Mesendoderm (in vitro differentiated cells): ENCODE measurements at regions not wholly inside any gene's neighbourhood (a gene's known extent, or its start where the extent isn't known, plus 50 kb on each side); places are given as distances from the start of the nearest gene placed in this dataset.

Experiments
- DNase-seq: peaks from one replicate; pipeline ENCODE4 v3.0.0; 2013
- H2AK5ac ChIP-seq: 2 replicates; pipeline ENCODE4 v1.6.1; 2013; ENCODE audit warnings: low read length, inconsistent platforms
- H2BK120ac ChIP-seq: 2 replicates; pipeline ENCODE4 v1.6.1; 2013; ENCODE audit warnings: low read depth, mild to moderate bottlenecking, low read length, moderate library complexity, mixed read lengths
- H2BK15ac ChIP-seq: replicated peaks from 2 replicates; pipeline ENCODE4 v1.6.1; 2013; ENCODE audit warnings: low read depth, mild to moderate bottlenecking, moderate library complexity
- H2BK5ac ChIP-seq: 2 replicates; pipeline ENCODE4 v1.6.1; 2013; ENCODE audit warnings: low read length, inconsistent platforms
- H3K18ac ChIP-seq: 2 replicates; pipeline ENCODE4 v1.6.1; 2013; ENCODE audit warnings: mild to moderate bottlenecking, low read length, mixed read lengths
- H3K23ac ChIP-seq: one replicate; pipeline ENCODE4 v1.6.1; 2013; ENCODE audit warnings: low read length
- H3K27ac ChIP-seq: 2 replicates; pipeline ENCODE4 v1.5.1; 2013; ENCODE audit warnings: low read depth, mild to moderate bottlenecking, inconsistent platforms, low read length, moderate library complexity
- H3K27me3 ChIP-seq: 2 replicates; pipeline ENCODE4 v1.6.1; 2013; ENCODE audit warnings: low read length, control low read depth, mild to moderate bottlenecking, inconsistent platforms; ENCODE audit not compliant: insufficient read depth, poor library complexity
- H3K36me3 ChIP-seq: 2 replicates; pipeline ENCODE4 v1.6.1; 2013; ENCODE audit warnings: low read length, inconsistent platforms; ENCODE audit not compliant: control insufficient read depth, insufficient read depth
- H3K4ac ChIP-seq: one replicate; pipeline ENCODE4 v1.6.1; 2013; ENCODE audit warnings: low read depth, mild to moderate bottlenecking, low read length, moderate library complexity
- H3K4me1 ChIP-seq: 2 replicates; pipeline ENCODE4 v1.6.1; 2013; ENCODE audit warnings: low read depth, low read length, inconsistent platforms; ENCODE audit not compliant: control insufficient read depth
- H3K4me2 ChIP-seq: 2 replicates; pipeline ENCODE4 v1.6.1; 2013; ENCODE audit warnings: low read length
- H3K4me3 ChIP-seq: 2 replicates; pipeline ENCODE4 v1.5.1; 2013; ENCODE audit warnings: mild to moderate bottlenecking, low read length
- H3K56ac ChIP-seq: one replicate; pipeline ENCODE4 v1.6.1; 2013; ENCODE audit warnings: low read length
- H3K79me1 ChIP-seq: 2 replicates; pipeline ENCODE4 v1.6.1; 2013; ENCODE audit warnings: low read length, inconsistent platforms
- H3K79me2 ChIP-seq: 2 replicates; pipeline ENCODE4 v1.6.1; 2013; ENCODE audit warnings: mild to moderate bottlenecking, low read length; ENCODE audit not compliant: control insufficient read depth, insufficient read depth
- H3K9ac ChIP-seq: 2 replicates; pipeline ENCODE4 v1.6.1; 2013; ENCODE audit warnings: low read length, inconsistent platforms
- H4K5ac ChIP-seq: one replicate; pipeline ENCODE4 v1.6.1; 2013; ENCODE audit warnings: low read length
- H4K8ac ChIP-seq: one replicate; pipeline ENCODE4 v1.6.1; 2013; ENCODE audit warnings: low read depth, mild to moderate bottlenecking, control low read depth, low read length, moderate library complexity
- WGBS: extraction: QIAGEN DNeasy Blood & Tissue Kit; methylation state at CpG from one replicate; pipeline ENCODE4 v1.1.7; 2013; ENCODE audit warnings: low lambda C conversion rate, missing lambda C conversion rate; ENCODE audit not compliant: insufficient coverage; ENCODE audit errors: extremely low coverage; 5-methylcytosine and 5-hydroxymethylcytosine counted together

- Histone ChIP-seq H3K4me3 (no peak overlapping the region), H3K27me3 (no peaks in the 10 kb centered on the region), H2BK120ac (no peak overlapping the region), H3K79me1 (no peaks in the 10 kb centered on the region), H3K4me1 (no peaks in the 10 kb centered on the region), H3K27ac (no peak overlapping the region), H3K9ac (no peak overlapping the region), H4K8ac (no peak overlapping the region), H3K56ac (no peak overlapping the region), H3K79me2 (no peaks in the 10 kb centered on the region), H3K4me2 (no peak overlapping the region), H3K4ac (no peak overlapping the region), H3K36me3 (no peaks in the 10 kb centered on the region), H4K5ac (no peak overlapping the region), H3K23ac (no peak overlapping the region), H2AK5ac (no peak overlapping the region), H2BK5ac (no peak overlapping the region), H3K18ac (no peak overlapping the region), H2BK15ac (no peak overlapping the region)
- no peak for DNase-seq
- no CpG with 5 or more reads among the region's 2 CpGs for WGBS
These were observed 473.7 kb downstream of the QKI start for GRCh38 chr6:163888030-163888819.

GRCh38 chr6:163886428-163886827, 471.9 kb downstream of the QKI start:
- H3K27me3 ChIP-seq = no peaks in the 10 kb centered on the region
- no peak overlapping the region for H3K18ac ChIP-seq
- no peak overlapping the region for H2BK120ac ChIP-seq
- no peaks in the 10 kb centered on the region for H3K79me1 ChIP-seq
- no peak overlapping the region for H2BK15ac ChIP-seq
- no peak overlapping the region for H3K56ac ChIP-seq
- H3K79me2 ChIP-seq = no peaks in the 10 kb centered on the region
- H3K36me3 ChIP-seq = no peaks in the 10 kb centered on the region
- no peak overlapping the region for H3K9ac ChIP-seq
- no peak overlapping the region for H4K8ac ChIP-seq
- no peak overlapping the region for H3K4ac ChIP-seq
- H3K4me2 ChIP-seq = no peak overlapping the region
- no peak overlapping the region for H4K5ac ChIP-seq
- no peak overlapping the region for H3K27ac ChIP-seq
- H3K4me3 ChIP-seq = no peak overlapping the region
- no peak overlapping the region for H3K23ac ChIP-seq
- H3K4me1 ChIP-seq = no peaks in the 10 kb centered on the region
- no peak overlapping the region for H2AK5ac ChIP-seq
- DNase-seq = no peak
- no peak overlapping the region for H2BK5ac ChIP-seq
- WGBS = no CpG with 5 or more reads among the region's 1 CpG

DNA sequence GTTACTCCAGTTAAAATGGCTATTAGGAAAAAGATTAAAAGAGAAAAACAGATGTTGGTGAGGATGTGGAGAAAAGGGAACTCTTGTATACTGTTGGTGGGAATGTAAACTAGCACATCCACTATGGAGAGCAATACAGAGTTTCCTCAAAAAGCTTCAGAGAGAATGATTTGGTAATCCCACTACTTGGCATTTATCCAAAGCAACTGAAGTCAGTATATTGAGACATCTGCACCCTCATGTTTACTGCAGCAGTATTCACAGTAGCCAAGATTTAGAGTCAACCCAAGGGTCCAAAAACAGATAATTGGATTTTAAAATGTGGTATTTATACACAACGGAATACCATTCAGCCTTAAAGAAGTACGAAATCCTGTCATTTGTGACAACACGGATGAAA, 469.5 kb downstream of the QKI start:
- WGBS = no CpG with 5 or more reads among the region's 3 CpGs
- Histone ChIP-seq H3K23ac (no peak overlapping the region), H2AK5ac (no peak overlapping the region), H3K18ac (no peak overlapping the region), H3K79me2 (no peaks in the 10 kb centered on the region), H3K9ac (no peak overlapping the region), H3K36me3 (no peaks in the 10 kb centered on the region), H2BK5ac (no peak overlapping the region), H3K79me1 (no peaks in the 10 kb centered on the region), H2BK120ac (no peak overlapping the region), H2BK15ac (no peak overlapping the region), H4K5ac (no peak overlapping the region), H3K4me3 (no peak overlapping the region), H4K8ac (no peak overlapping the region), H3K27me3 (no peaks in the 10 kb centered on the region), H3K4ac (no peak overlapping the region), H3K4me1 (no peaks in the 10 kb centered on the region), H3K4me2 (no peak overlapping the region), H3K56ac (no peak overlapping the region), H3K27ac (no peak overlapping the region)
- DNase-seq = no peak

- Histone ChIP-seq H3K79me2 (no peaks in the 10 kb centered on the region), H3K23ac (no peak overlapping the region), H3K4me3 (no peak overlapping the region), H2AK5ac (no peak overlapping the region), H3K18ac (no peak overlapping the region), H2BK5ac (no peak overlapping the region), H2BK120ac (no peak overlapping the region), H2BK15ac (no peak overlapping the region), H3K4ac (no peak overlapping the region), H3K4me1 (no peaks in the 10 kb centered on the region), H3K79me1 (no peaks in the 10 kb centered on the region), H4K8ac (no peak overlapping the region), H3K56ac (no peak overlapping the region), H3K9ac (no peak overlapping the region), H4K5ac (no peak overlapping the region), H3K36me3 (no peaks in the 10 kb centered on the region), H3K27ac (no peak overlapping the region), H3K27me3 (no peaks in the 10 kb centered on the region), H3K4me2 (no peak overlapping the region)
- WGBS = no CpG with 5 or more reads among the region's 2 CpGs
- no peak for DNase-seq
These were observed 464.2 kb downstream of the QKI start for GRCh38 chr6:163878698-163879097.

- H2BK5ac ChIP-seq = no peak overlapping the region
- DNase-seq = no peak
- H3K79me2 ChIP-seq = no peaks in the 10 kb centered on the region
- no peak overlapping the region for H3K4ac ChIP-seq
- no peak overlapping the region for H3K4me3 ChIP-seq
- H3K27ac ChIP-seq = no peak overlapping the region
- H3K36me3 ChIP-seq = no peaks in the 10 kb centered on the region
- no peak overlapping the region for H2BK15ac ChIP-seq
- H4K8ac ChIP-seq = no peak overlapping the region
- H3K9ac ChIP-seq = no peak overlapping the region
- no peak overlapping the region for H3K4me2 ChIP-seq
- WGBS = no CpG with 5 or more reads among the region's 15 CpGs
- H3K79me1 ChIP-seq = no peaks in the 10 kb centered on the region
- H3K4me1 ChIP-seq = no peaks in the 10 kb centered on the region
- no peak overlapping the region for H3K56ac ChIP-seq
- H3K18ac ChIP-seq = no peak overlapping the region
- H4K5ac ChIP-seq = no peak overlapping the region
- no peaks in the 10 kb centered on the region for H3K27me3 ChIP-seq
- H2AK5ac ChIP-seq = no peak overlapping the region
- no peak overlapping the region for H2BK120ac ChIP-seq
- no peak overlapping the region for H3K23ac ChIP-seq
These were observed 463.5 kb downstream of the QKI start for GRCh38 chr6:163877877-163878639.
